Activated CD4-positive, alpha-beta T cell treated with anti-CD3 and anti-CD28 coated beads for 36 hours (primary cell): ENCODE measurements at regions not wholly inside any gene's neighbourhood (a gene's known extent, or its start where the extent isn't known, plus 50 kb on each side); places are given as distances from the start of the nearest gene placed in this dataset.

Experiments
- ATAC-seq: fragments of 200-7000 bp; cut with Tn5 transposase; one replicate; pipeline ENCODE4 v1.10.0; 2021; ENCODE audit warnings: mild to moderate bottlenecking, moderate library complexity
- CTCF ChIA-PET: fragments of 350-600 bp; sonication (Branson Sonifier 250); formaldehyde crosslinking; loops from one replicate; lab custom pipeline; 2021; ENCODE audit warnings: antibody characterized with exemption; lab: Charles Lee
- POLR2A ChIA-PET: fragments of 350-600 bp; sonication (Branson Sonifier 250); formaldehyde crosslinking; loops from one replicate; lab custom pipeline; 2021; ENCODE audit warnings: antibody characterized with exemption, inconsistent platforms; lab: Charles Lee
- DNase-seq: peaks from one replicate; pipeline ENCODE4 v3.0.0-alpha.2; 2020
- H3K27ac Mint-ChIP-seq: one replicate; pipeline ENCODE4 v1.8.0; 2021; ENCODE audit warnings: mixed read lengths
- H3K27me3 Mint-ChIP-seq: one replicate; pipeline ENCODE4 v1.8.0; 2021; ENCODE audit warnings: mixed read lengths
- H3K36me3 Mint-ChIP-seq: one replicate; pipeline ENCODE4 v1.8.0; 2021; ENCODE audit warnings: low read depth, mixed read lengths
- H3K4me1 Mint-ChIP-seq: one replicate; pipeline ENCODE4 v1.8.0; 2021; ENCODE audit warnings: mixed read lengths
- H3K4me3 Mint-ChIP-seq: one replicate; pipeline ENCODE4 v1.8.0; 2021; ENCODE audit warnings: mild to moderate bottlenecking, moderate library complexity, mixed read lengths
- H3K9me3 Mint-ChIP-seq: one replicate; pipeline ENCODE4 v1.8.0; 2021; ENCODE audit warnings: low read depth, mixed read lengths
- intact Hi-C, 2 experiments: fragments of 100-400 bp; cut with DNase I in 1 of 2; cut with micrococcal nuclease in 1 of 2; formaldehyde crosslinking; loops; one replicate each; pipeline versions ENCODE4 v1.14.2 to v1.15.1; 2022 to 2024; cut with DNase I, micrococcal nuclease

GRCh38 chr12:96134200-96134599 lies 60.0 kb upstream of the ELK3 start:
- ChIA-PET POLR2A (no interaction called here), CTCF (no interaction called here)
- H3K4me1 Mint-ChIP-seq: peaks cover 23% of the 10 kb centered on the region
- no peak overlapping the region for H3K27ac Mint-ChIP-seq
- DNase-seq (peak; percentile 17), ATAC-seq (no peak)
- peaks cover 6% of the 10 kb centered on the region for H3K27me3 Mint-ChIP-seq
- H3K4me3 Mint-ChIP-seq: no peak overlapping the region
- no peaks in the 10 kb centered on the region for H3K9me3 Mint-ChIP-seq
- H3K36me3 Mint-ChIP-seq: no peaks in the 10 kb centered on the region
- intact Hi-C loops: loop anchor here in 1 of 2 experiments (10.0 kb wide), 1 partner anchor 61 kb away; the partner anchor contains the start of gene ELK3

- Mint-ChIP-seq H3K27me3 (peaks cover 2% of the 10 kb centered on the region), H3K27ac (no peak overlapping the region), H3K9me3 (no peaks in the 10 kb centered on the region), H3K36me3 (no peaks in the 10 kb centered on the region), H3K4me3 (no peak overlapping the region), H3K4me1 (peaks cover 32% of the 10 kb centered on the region)
- DNase-seq (no peak), ATAC-seq (no peak)
- ChIA-PET CTCF (no interaction called here), POLR2A (no interaction called here)
- intact Hi-C loops: loop anchor here (2.0 to 10.0 kb wide), 2 partner anchors 59 to 79 kb away; partner anchors contain the start of gene ELK3 (in 1 of the 2)
Observed at GRCh38 chr12:96136161-96136560, 58.0 kb upstream of the ELK3 start.

GRCh38 chr12:96136725-96137378 lies 57.3 kb upstream of the ELK3 start:
- no peak overlapping the region for H3K4me3 Mint-ChIP-seq
- CTCF ChIA-PET: interaction anchor here (0.6 to 1.1 kb wide), 3 partner anchors 14 to 74 kb away, joined by 3 to 6 read pairs (median 4); no protein-coding TSS in a partner anchor

GRCh38 chr12:96140174-96140573 lies 54.0 kb upstream of the ELK3 start:
- Mint-ChIP-seq H3K9me3 (no peaks in the 10 kb centered on the region), H3K27ac (no peak overlapping the region), H3K36me3 (no peaks in the 10 kb centered on the region), H3K27me3 (no peaks in the 10 kb centered on the region), H3K4me1 (peaks cover 39% of the 10 kb centered on the region), H3K4me3 (no peak overlapping the region)
- ChIA-PET CTCF (no interaction called here), POLR2A (interaction anchor here (1.0 kb wide), 1 partner anchor 37 kb away, joined by 3 read pairs; no protein-coding TSS in a partner anchor)
- peak; percentile 29 for DNase-seq
- ATAC-seq: peak; percentile 86
- intact Hi-C loops: loop anchor here in 1 of 2 experiments (5.0 kb wide), 1 partner anchor 72 kb away; no protein-coding TSS in a partner anchor

More at GRCh38 chr12:96136725-96137378, 57.3 kb upstream of the ELK3 start:
- Mint-ChIP-seq H3K4me1 (peaks cover 32% of the 10 kb centered on the region), H3K27ac (no peak overlapping the region), H3K9me3 (no peaks in the 10 kb centered on the region), H3K36me3 (no peaks in the 10 kb centered on the region), H3K27me3 (no peaks in the 10 kb centered on the region)
- intact Hi-C loops: loop anchor here (2.0 to 10.0 kb wide), 2 partner anchors 58 to 78 kb away; partner anchors contain the start of gene ELK3 (in 1 of the 2)
- peak; percentile 51 for ATAC-seq
- POLR2A ChIA-PET: interaction anchor here (0.5 kb wide), 1 partner anchor 163 kb away, joined by 3 read pairs; no protein-coding TSS in a partner anchor
- no peak for DNase-seq

- no peak overlapping the region for H3K27ac Mint-ChIP-seq
- intact Hi-C loops: loop anchor here in 1 of 2 experiments (5.0 kb wide), 1 partner anchor 71 kb away; no protein-coding TSS in a partner anchor
- ATAC-seq (no peak), DNase-seq (no peak)
- H3K4me3 Mint-ChIP-seq: no peak overlapping the region
- ChIA-PET CTCF (interaction anchor here (0.9 kb wide), 1 partner anchor 19 kb away, joined by 3 read pairs; no protein-coding TSS in a partner anchor), POLR2A (no interaction called here)
- H3K9me3 Mint-ChIP-seq: no peaks in the 10 kb centered on the region
- H3K36me3 Mint-ChIP-seq: no peaks in the 10 kb centered on the region
- H3K27me3 Mint-ChIP-seq: no peaks in the 10 kb centered on the region
- peaks cover 32% of the 10 kb centered on the region for H3K4me1 Mint-ChIP-seq
Observed at GRCh38 chr12:96141216-96141912, 52.8 kb upstream of the ELK3 start.

GRCh38 chr12:96143392-96143791 lies 50.8 kb upstream of the ELK3 start:
- Mint-ChIP-seq H3K27ac (peak overlapping the region; percentile 34), H3K27me3 (no peaks in the 10 kb centered on the region), H3K4me3 (no peak overlapping the region), H3K36me3 (no peaks in the 10 kb centered on the region), H3K9me3 (no peaks in the 10 kb centered on the region), H3K4me1 (peaks cover 25% of the 10 kb centered on the region)
- intact Hi-C loops: loop anchor here in 1 of 2 experiments (5.0 kb wide), 1 partner anchor 69 kb away; no protein-coding TSS in a partner anchor
- POLR2A ChIA-PET: no interaction called here
- DNase-seq (no peak), ATAC-seq (no peak)
- CTCF ChIA-PET: no interaction called here

GRCh38 chr12:96143827-96144565 lies 50.2 kb upstream of the ELK3 start:
- intact Hi-C loops: loop anchor here in 1 of 2 experiments (5.0 kb wide), 1 partner anchor 68 kb away; no protein-coding TSS in a partner anchor
- Mint-ChIP-seq H3K4me3 (no peak overlapping the region), H3K4me1 (peaks cover 25% of the 10 kb centered on the region), H3K36me3 (no peaks in the 10 kb centered on the region), H3K27ac (no peak overlapping the region), H3K9me3 (no peaks in the 10 kb centered on the region), H3K27me3 (no peaks in the 10 kb centered on the region)
- ChIA-PET POLR2A (no interaction called here), CTCF (interaction anchor here (1.2 kb wide), 1 partner anchor 12 kb away, joined by 5 read pairs; no protein-coding TSS in a partner anchor)
- DNase-seq (no peak), ATAC-seq (no peak)
